ENCODE measurements at regions not wholly inside any gene's neighbourhood (a gene's known extent, or its start where the extent isn't known, plus 50 kb on each side); places are given as distances from the start of the nearest gene placed in this dataset.

DNA sequence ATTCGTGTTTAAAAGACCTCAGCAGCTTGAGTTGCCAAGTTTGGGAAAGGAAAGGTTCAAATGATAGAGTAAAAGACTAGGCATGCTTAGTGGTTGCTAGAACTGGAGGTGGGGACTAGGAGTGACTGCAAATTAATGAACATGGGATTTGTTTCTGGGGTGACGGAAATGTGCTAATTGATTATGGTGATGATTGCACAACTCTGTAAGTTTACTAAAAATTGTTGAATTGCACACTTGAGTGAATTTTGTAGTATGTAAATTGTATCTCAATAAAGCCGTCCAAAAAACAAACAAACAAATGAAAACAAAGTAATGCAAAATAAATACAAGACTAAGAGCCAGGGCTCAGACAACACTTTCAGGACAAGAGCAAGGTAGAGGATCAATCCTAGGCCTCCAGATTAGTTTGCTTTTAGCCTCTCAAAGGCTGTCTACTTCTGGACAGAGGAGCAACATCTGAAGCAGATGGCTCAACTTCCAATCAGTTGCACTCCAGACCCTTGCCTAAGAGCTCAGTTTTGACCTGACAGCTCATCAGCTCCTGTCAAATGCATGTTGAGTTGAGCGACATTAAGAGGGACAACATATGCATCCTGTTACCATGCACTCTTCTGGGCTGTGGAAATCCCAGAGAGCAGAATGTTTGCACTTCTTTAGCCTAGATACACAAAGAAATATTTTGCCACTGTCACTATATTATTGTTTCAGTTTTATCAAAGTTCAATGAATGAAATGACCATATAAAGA lies 111.2 kb upstream of the ASIC2 start:
- DNase-seq = no peak

DNA sequence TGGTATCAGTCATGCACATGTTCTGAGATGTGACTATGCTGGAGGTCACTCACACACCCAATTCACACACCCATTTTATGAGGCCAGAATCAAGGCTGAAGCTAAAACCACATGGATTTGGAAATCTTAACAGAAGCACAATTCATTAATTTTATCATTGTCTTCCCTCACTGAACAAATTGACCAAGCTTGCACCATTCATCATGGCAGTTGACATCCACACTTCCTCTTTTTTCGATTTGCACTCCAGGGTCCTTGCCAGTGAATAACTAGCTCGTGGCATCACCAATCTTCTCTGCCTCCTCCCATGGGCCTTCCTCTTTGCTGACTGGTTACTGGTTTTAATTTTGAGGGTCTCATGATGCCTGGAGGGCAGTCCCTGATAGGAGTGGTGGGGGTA lies 123.0 kb upstream of the ASIC2 start:
- DNase-seq = no peak

DNA sequence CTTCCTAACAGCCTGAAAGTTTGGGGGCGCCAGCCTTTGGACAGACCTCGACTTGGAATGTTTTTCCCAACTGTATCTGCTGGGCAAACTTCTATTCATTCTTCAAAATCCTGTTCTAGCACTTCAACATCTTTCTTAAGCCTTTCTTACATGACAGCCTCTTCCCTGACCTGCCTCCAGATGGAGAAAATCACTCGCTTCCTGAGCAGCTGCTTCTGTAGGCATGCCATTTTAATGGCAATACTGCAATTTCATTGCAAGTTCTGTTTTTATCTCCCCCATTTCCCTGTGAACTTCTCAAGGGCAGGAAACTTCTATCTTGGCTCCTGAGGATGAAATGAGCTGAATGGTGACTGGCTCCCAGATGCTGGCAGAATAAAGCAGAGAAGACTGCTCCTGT lies 128.8 kb upstream of the ASIC2 start:
- no peak for DNase-seq

DNA sequence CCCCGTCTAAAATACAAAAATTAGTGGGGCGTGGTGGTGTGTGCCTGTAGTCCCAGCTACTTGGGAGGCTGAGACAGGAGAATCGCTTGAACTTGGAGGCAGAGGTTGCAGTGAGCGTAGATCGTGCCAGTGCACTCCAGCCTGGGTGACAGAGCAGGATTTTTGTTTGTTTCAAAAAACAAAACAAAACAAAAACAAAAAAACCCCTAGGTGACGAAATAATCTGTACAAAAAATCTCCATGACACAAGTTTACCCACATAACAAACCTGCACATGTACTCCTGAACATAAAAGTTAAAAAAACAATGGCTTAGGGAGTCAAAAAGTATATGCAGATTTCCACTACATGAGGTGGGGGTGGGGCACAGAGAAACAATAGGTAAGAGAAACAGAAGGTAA lies 140.5 kb upstream of the ASIC2 start:
- no peak for DNase-seq

GRCh38 chr17:33434841-33435240 lies 141.7 kb upstream of the ASIC2 start:
- DNase-seq = no peak

DNA sequence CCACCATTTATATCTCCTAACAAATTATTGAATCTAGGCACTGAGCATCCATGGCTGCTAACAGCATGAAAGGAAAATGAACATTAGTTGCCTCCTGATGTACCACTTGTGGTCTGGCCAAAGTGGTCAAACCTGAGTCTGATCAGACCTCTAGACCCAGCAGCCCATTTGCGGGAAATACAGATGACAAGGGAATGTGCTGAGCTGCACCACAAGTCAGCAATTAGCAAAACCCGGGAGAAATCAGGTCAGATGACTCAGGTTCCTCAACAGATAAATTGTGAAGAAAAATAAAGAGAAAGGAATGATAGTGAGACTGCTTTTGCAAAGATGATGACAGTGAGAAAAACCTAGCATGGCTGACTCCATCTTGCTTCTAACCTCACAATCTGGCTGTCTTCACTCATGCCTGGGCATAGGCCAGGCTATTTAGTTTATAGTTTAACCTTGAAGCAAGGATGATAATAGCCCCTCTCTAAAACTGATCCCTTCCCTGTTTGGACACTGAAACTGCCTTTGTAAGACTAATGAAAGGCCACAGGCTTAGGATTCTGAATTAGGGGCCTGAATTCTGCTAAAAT lies 142.7 kb upstream of the ASIC2 start:
- DNase-seq = no peak

GRCh38 chr17:33436321-33436720 lies 143.2 kb upstream of the ASIC2 start:
- no peak for DNase-seq

DNA sequence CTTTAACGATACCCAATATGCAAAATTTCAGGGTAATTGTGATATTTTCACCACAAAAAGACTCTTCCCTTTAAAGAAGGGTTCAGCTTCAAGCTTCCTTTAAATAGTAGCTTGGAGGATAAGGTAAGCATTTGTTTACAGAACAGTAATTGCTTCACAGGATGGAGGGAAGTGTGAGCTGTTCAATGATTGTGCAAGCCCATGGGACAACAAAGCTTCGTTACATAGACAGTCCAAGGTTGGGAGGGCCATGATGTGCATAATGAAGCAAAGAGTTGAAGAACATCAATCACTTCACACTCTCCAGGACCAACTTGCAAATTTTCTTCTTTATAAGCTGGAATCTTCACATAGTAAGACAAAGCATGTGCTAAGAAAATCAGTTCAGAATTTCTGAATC lies 145.0 kb upstream of the ASIC2 start:
- DNase-seq = no peak

DNA sequence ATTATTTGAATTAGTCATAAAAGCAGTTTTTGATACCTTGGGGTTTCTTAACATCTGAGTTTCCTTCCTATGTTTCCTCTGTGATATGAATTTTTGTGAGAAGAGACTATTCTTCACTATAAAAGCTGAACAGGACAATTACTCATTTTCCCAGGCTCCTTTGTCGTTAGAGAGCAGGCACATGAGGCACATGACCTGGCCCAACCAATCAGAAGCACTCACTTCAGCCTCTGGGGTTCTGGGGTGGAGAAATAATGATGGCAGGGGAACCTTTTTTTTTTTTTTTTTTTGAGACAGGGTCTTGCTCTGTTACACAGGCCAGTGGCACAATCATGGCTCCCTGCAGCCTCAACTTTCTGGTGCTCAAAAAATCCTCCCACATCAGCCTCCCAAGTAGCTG lies 145.5 kb upstream of the ASIC2 start:
- DNase-seq = no peak

DNA sequence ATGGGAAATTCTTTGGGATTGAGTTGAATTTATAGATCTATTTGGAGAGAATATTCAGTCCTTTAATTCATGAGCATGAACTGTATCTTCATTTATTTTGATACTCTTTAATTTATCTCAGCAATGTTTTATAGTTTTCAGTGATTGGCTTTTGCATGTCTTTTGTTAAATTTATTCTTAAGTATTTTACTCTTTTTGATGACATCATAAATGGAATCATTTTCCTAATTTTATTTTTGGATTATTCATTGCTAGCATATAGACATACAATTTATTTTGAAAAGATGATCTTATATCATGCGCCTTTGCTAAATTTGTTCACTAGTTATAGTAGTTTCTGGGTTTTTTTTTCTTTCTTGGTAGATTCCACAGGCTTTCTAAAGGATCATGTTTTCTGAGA lies 149.2 kb upstream of the ASIC2 start:
- no peak for DNase-seq

DNA sequence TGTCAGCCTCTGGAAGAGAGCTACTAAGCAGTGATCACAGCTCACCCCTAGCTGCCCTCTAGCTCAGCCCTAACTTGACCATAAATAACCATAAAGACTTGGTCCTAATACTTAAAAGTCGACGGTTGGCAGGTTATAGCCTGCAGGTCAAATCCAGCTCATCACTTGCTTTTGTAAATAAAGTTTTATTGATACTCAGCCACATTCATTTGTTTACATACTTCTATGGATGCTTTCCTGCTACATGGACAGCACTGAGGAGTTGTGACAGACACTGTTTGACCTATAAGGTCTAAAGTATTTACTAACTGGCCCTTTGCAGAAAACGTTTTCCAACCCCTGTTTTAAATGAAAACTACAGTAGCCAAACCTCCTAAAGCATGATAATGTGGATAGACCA lies 151.6 kb upstream of the ASIC2 start:
- DNase-seq = no peak

DNA sequence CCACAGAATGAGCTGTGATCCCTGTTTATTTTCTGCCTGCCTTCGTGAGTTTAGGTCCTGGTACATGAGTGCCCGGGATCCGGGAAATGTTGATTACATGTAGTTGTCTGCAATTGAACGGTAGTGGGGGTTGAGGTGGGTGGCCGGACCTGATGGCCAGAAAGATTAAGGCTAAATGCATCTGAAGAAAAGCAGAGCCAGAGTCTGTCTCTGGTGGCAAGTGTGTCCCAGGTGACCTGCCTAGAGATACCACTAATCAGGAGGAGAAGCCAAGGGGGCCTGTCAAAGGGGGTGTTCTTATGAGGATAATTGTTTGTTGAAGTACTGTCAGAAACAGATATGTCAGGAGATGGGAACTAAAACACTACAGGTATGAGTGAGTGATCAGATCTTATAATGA lies 154.0 kb upstream of the ASIC2 start:
- no peak for DNase-seq

DNA sequence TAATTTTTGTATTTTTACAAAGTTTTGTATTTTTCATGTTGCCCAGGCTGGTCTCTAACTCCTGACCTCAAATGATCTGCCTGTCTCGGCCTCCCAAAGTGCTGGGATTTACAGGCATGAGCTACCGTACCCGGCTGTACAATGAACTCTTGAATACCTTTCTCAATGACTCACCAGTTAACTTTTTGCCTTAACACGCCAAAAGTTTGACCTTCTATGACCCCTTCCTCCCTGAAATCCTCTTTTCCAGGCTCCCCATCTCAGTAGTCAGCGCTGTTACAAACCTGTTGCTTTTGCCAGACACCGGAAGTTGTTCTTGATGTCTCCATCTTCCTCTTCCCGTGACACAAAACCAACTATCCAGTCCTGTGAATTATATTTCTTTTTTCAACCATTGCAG lies 158.1 kb upstream of the ASIC2 start:
- no peak for DNase-seq

GRCh38 chr17:33457477-33457876 lies 164.4 kb upstream of the ASIC2 start:
- no peak for DNase-seq

GRCh38 chr17:33459078-33459940 lies 166.2 kb upstream of the ASIC2 start:
- DNase-seq = no peak

GRCh38 chr17:33460781-33461450 lies 167.8 kb upstream of the ASIC2 start:
- no peak for DNase-seq

GRCh38 chr17:33463887-33464286 lies 170.8 kb upstream of the ASIC2 start:
- no peak for DNase-seq

GRCh38 chr17:33464669-33465280 lies 171.7 kb upstream of the ASIC2 start:
- DNase-seq = no peak

DNA sequence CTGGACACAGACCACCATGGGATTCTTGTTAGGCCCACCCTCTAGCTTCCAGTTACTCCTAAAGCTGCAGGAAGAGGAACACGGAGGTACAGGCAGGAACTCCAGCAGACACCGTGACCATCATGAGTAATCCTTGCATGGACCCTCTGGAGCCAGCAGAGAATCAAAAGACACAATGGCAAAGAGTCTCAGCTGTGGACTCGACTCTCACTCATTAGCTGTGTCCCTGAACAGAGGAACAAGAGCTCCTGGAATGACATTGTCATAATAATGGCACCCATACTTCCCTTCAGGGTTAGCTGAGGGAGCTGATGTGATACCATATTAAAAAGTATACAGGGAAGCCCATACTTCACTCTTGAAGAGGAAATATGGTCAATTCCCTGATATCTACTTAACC lies 176.3 kb upstream of the ASIC2 start:
- DNase-seq = no peak

GRCh38 chr17:33469911-33470310 lies 176.8 kb upstream of the ASIC2 start:
- no peak for DNase-seq

GRCh38 chr17:33473061-33473460 lies 180.0 kb upstream of the ASIC2 start:
- DNase-seq = no peak

GRCh38 chr17:33474789-33475188 lies 181.7 kb upstream of the ASIC2 start:
- no peak for DNase-seq

- no peak for DNase-seq
Measured at GRCh38 chr17:33475594-33475993, 182.5 kb upstream of the ASIC2 start.
